Keratinocyte (primary cell): ENCODE measurements at regions not wholly inside any gene's neighbourhood (a gene's known extent, or its start where the extent isn't known, plus 50 kb on each side); places are given as distances from the start of the nearest gene placed in this dataset.

Experiments
- DNase-seq: peaks from one replicate; pipeline ENCODE4 v3.0.0-alpha.2; 2011; ENCODE audit warnings: low read depth, missing footprints, low spot score
- FAIRE-seq: peaks from 2 replicates; lab custom pipeline; 2011; peaks lifted over from hg19 to GRCh38; lab: Jason Lieb, UNC
- H2AFZ ChIP-seq: 2 replicates; pipeline ENCODE4 v1.6.0; 2012; ENCODE audit warnings: low read length, control low read depth, inconsistent platforms; ENCODE audit not compliant: control insufficient read depth
- H3K27ac ChIP-seq: 2 replicates; pipeline ENCODE4 v1.5.1; 2011; ENCODE audit warnings: low read length; ENCODE audit not compliant: control insufficient read depth, insufficient read depth
- H3K27me3 ChIP-seq: 3 replicates; pipeline ENCODE4 v1.6.0; 2011; ENCODE audit warnings: low read length; ENCODE audit not compliant: control insufficient read depth, insufficient read depth; ENCODE audit errors: extremely low read depth
- H3K36me3 ChIP-seq, 2 experiments: 2 replicates in 1 of 2; 3 replicates in 1 of 2; pipeline ENCODE4 v1.5.1; 2011; ENCODE audit warnings: low read length in 2 of 2, mild to moderate bottlenecking in 1 of 2; ENCODE audit not compliant: control insufficient read depth in 2 of 2, insufficient read depth in 2 of 2; ENCODE audit errors: extremely low read depth in 1 of 2
- H3K4me1 ChIP-seq: 3 replicates; pipeline ENCODE4 v1.5.1; 2011; ENCODE audit warnings: low read length; ENCODE audit not compliant: control insufficient read depth, insufficient read depth; ENCODE audit errors: extremely low read depth
- H3K4me2 ChIP-seq: 3 replicates; pipeline ENCODE4 v1.6.0; 2011; ENCODE audit warnings: low read depth, low read length; ENCODE audit not compliant: control insufficient read depth, insufficient read depth; ENCODE audit errors: extremely low read depth
- H3K4me3 ChIP-seq, 3 experiments: fragments of 200-600 bp in 1 of 3; sonication (generic) in 1 of 3; 2 replicates in 2 of 3; 3 replicates in 1 of 3; pipeline ENCODE4 v1.5.1; 2011 to 2016; ENCODE audit warnings: low read length in 3 of 3, mild to moderate bottlenecking in 3 of 3, control low read depth in 2 of 3, inconsistent platforms in 1 of 3, low read depth in 1 of 3, mixed read lengths in 1 of 3, mixed run types in 1 of 3, moderate library complexity in 1 of 3; ENCODE audit not compliant: control insufficient read depth in 2 of 3, insufficient read depth in 2 of 3; ENCODE audit errors: extremely low read depth in 1 of 3
- H3K79me2 ChIP-seq: 2 replicates; pipeline ENCODE4 v1.6.0; 2012; ENCODE audit warnings: low read length; ENCODE audit not compliant: control insufficient read depth, insufficient read depth
- H3K9ac ChIP-seq: 3 replicates; pipeline ENCODE4 v1.6.0; 2011; ENCODE audit warnings: low read length; ENCODE audit not compliant: control insufficient read depth, insufficient read depth; ENCODE audit errors: extremely low read depth
- H3K9me1 ChIP-seq: 3 replicates; pipeline ENCODE4 v1.6.0; 2011; ENCODE audit warnings: low read length; ENCODE audit not compliant: control insufficient read depth, insufficient read depth; ENCODE audit errors: extremely low read depth
- H3K9me3 ChIP-seq: 2 replicates; pipeline ENCODE4 v1.5.1; 2012; ENCODE audit warnings: low read depth, low read length; ENCODE audit not compliant: control insufficient read depth
- H4K20me1 ChIP-seq: 3 replicates; pipeline ENCODE4 v1.6.0; 2011; ENCODE audit warnings: low read length; ENCODE audit not compliant: control insufficient read depth, insufficient read depth; ENCODE audit errors: extremely low read depth
- EZH2 ChIP-seq: IDR thresholded peaks from one replicate; pipeline ENCODE4 v1.6.1; 2012; ENCODE audit warnings: inconsistent platforms, mild to moderate bottlenecking, low read length, moderate library complexity
- dilution Hi-C: fragments of 300-500 bp; cut with MboI; formaldehyde crosslinking; loops from one replicate; pipeline ENCODE4 v1.7.0; 2020; ENCODE audit warnings: low sequenced_read_pairs; ENCODE audit not compliant: extremely low pct_ligation_motif_present
- TF ChIP-seq, protein P1 (sequence below), 3 experiments: IDR thresholded peaks in 1 of 3; conservative IDR thresholded peaks in 1 of 3; optimal IDR thresholded peaks in 1 of 3; 2 replicates in 2 of 3; 3 replicates in 1 of 3; pipeline versions ENCODE3 to v1.5.1; 2011; ENCODE audit warnings: low read length in 3 of 3, mild to moderate bottlenecking in 3 of 3, moderate library complexity in 2 of 3, control low read depth in 1 of 3, inconsistent platforms in 1 of 3; ENCODE audit not compliant: insufficient read depth in 2 of 3; ENCODE audit errors: extremely low read depth in 1 of 3

DNA sequence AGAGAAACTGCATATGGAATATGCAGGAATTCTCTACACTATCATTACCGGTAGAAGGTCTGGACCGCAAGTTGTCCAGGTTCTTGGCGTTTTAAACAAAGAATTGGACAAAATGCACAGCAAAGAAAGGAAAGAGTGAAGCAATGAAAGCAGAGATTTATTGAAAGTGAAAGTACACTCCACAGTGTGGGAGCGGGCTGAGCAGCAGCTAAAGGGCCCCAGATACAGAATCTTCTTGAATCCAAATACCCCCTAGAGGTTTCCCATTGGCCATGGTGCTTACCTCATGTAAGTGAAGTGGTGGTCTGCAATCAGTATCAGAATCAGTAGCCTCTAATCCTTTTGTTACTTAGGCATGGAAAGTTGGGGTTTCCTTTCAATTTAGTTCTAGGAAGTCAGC lies 178.5 kb upstream of the IRX3 start:
- H3K9me3 ChIP-seq: peaks cover 1% of the 10 kb centered on the region
- FAIRE-seq (no peak), DNase-seq (no peak)
- H3K79me2 ChIP-seq: no peaks in the 10 kb centered on the region
- H3K4me2 ChIP-seq: no peak overlapping the region
- no peak overlapping the region for H3K9ac ChIP-seq
- H3K9me1 ChIP-seq: no peaks in the 10 kb centered on the region
- no peaks in the 10 kb centered on the region for H3K27me3 ChIP-seq
- no peaks in the 10 kb centered on the region for H4K20me1 ChIP-seq
- no peak overlapping the region for H3K4me3 ChIP-seq
- H3K4me1 ChIP-seq: no peaks in the 10 kb centered on the region
- no peaks in the 10 kb centered on the region for H3K36me3 ChIP-seq
- no peak overlapping the region for H2AFZ ChIP-seq
- TF ChIP-seq, protein P1, sequence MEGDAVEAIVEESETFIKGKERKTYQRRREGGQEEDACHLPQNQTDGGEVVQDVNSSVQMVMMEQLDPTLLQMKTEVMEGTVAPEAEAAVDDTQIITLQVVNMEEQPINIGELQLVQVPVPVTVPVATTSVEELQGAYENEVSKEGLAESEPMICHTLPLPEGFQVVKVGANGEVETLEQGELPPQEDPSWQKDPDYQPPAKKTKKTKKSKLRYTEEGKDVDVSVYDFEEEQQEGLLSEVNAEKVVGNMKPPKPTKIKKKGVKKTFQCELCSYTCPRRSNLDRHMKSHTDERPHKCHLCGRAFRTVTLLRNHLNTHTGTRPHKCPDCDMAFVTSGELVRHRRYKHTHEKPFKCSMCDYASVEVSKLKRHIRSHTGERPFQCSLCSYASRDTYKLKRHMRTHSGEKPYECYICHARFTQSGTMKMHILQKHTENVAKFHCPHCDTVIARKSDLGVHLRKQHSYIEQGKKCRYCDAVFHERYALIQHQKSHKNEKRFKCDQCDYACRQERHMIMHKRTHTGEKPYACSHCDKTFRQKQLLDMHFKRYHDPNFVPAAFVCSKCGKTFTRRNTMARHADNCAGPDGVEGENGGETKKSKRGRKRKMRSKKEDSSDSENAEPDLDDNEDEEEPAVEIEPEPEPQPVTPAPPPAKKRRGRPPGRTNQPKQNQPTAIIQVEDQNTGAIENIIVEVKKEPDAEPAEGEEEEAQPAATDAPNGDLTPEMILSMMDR (optimal IDR thresholded peaks at IDR 0.05 in 1 of 3, IDR thresholded peaks at IDR 0.05 in 1 of 3, conservative IDR thresholded peaks at IDR 0.05 in 1 of 3; ENCODE audit: extremely low read depth in 1 of 3, insufficient read depth in 2 of 3, low read length in 3 of 3): no peak
- no peak for TF ChIP-seq EZH2
- dilution Hi-C loops: no loop called here
- no peak overlapping the region for H3K27ac ChIP-seq

DNA sequence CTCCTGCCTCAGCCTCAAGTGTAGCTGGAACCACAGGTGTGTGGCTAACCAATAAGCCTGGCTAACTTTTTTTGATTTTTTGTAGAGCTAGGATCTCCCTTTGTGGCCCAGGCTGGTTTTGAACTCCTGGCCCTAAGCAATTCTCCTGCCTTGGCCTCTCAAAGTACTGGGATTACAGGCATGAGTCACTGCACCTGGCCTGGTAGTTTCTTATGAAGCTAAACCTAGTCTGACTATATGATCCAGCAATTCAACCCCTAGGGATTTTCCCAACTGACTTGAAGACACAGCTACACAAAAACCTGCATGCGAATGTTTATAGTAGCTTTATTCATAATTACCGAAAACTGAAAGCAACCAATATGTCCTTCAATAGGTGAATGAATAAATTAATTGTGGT lies 176.2 kb upstream of the IRX3 start:
- no peak overlapping the region for H2AFZ ChIP-seq
- dilution Hi-C loops: no loop called here
- H3K9me1 ChIP-seq: no peaks in the 10 kb centered on the region
- H3K4me2 ChIP-seq: no peak overlapping the region
- DNase-seq (no peak), FAIRE-seq (no peak)
- TF ChIP-seq, protein P1 (optimal IDR thresholded peaks at IDR 0.05 in 1 of 3, IDR thresholded peaks at IDR 0.05 in 1 of 3, conservative IDR thresholded peaks at IDR 0.05 in 1 of 3; ENCODE audit: extremely low read depth in 1 of 3, insufficient read depth in 2 of 3, low read length in 3 of 3): no peak
- TF ChIP-seq EZH2: no peak
- H4K20me1 ChIP-seq: no peaks in the 10 kb centered on the region
- H3K27me3 ChIP-seq: peaks cover 6% of the 10 kb centered on the region
- H3K36me3 ChIP-seq: no peaks in the 10 kb centered on the region
- no peak overlapping the region for H3K9ac ChIP-seq
- H3K79me2 ChIP-seq: no peaks in the 10 kb centered on the region
- peaks cover 1% of the 10 kb centered on the region for H3K9me3 ChIP-seq
- no peak overlapping the region for H3K27ac ChIP-seq
- H3K4me3 ChIP-seq: no peak overlapping the region
- no peaks in the 10 kb centered on the region for H3K4me1 ChIP-seq
